ENCODE measurements at regions not wholly inside any gene's neighbourhood (a gene's known extent, or its start where the extent isn't known, plus 50 kb on each side); places are given as distances from the start of the nearest gene placed in this dataset.

GRCh38 chr22:20656516-20656901 is 117.4 kb upstream of the SERPIND1 start:
- no peaks in the 10 kb centered on the region for H3K36me3 ChIP-seq (replicated peaks; ENCODE audit: low read depth, low read length)
- no peak overlapping the region for H3K27ac ChIP-seq (ENCODE audit: low read length)
- TF ChIP-seq, protein P1, sequence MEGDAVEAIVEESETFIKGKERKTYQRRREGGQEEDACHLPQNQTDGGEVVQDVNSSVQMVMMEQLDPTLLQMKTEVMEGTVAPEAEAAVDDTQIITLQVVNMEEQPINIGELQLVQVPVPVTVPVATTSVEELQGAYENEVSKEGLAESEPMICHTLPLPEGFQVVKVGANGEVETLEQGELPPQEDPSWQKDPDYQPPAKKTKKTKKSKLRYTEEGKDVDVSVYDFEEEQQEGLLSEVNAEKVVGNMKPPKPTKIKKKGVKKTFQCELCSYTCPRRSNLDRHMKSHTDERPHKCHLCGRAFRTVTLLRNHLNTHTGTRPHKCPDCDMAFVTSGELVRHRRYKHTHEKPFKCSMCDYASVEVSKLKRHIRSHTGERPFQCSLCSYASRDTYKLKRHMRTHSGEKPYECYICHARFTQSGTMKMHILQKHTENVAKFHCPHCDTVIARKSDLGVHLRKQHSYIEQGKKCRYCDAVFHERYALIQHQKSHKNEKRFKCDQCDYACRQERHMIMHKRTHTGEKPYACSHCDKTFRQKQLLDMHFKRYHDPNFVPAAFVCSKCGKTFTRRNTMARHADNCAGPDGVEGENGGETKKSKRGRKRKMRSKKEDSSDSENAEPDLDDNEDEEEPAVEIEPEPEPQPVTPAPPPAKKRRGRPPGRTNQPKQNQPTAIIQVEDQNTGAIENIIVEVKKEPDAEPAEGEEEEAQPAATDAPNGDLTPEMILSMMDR (IDR thresholded peaks at IDR 0.05; ENCODE audit: low read depth, low read length) = no peak
- no peak for TF ChIP-seq EZH2phosphoT487 (IDR thresholded peaks at IDR 0.05; ENCODE audit: low read depth)
- H3K79me2 ChIP-seq (ENCODE audit: low read length) = no peaks in the 10 kb centered on the region
- no peaks in the 10 kb centered on the region for H3K4me1 ChIP-seq (ENCODE audit: low read length)
- no peak overlapping the region for H3K4me3 ChIP-seq (ENCODE audit: low read length)
- H3K9ac ChIP-seq (ENCODE audit: low read length) = no peak overlapping the region
- peaks cover 28% of the 10 kb centered on the region for H3K27me3 ChIP-seq (ENCODE audit: low read depth, low read length)
- H2AFZ ChIP-seq (ENCODE audit: low read depth, low read length) = no peak overlapping the region
- H3K4me2 ChIP-seq (ENCODE audit: low read length) = no peak overlapping the region
- H3K9me3 ChIP-seq (ENCODE audit: insufficient read depth, low read length) = no peaks in the 10 kb centered on the region
- 0 out of 2 replicates have a peak, but pooled peaks cover 3% of the 10 kb centered on the region for H4K20me1 ChIP-seq (ENCODE audit: insufficient read depth, low read length)

DNA sequence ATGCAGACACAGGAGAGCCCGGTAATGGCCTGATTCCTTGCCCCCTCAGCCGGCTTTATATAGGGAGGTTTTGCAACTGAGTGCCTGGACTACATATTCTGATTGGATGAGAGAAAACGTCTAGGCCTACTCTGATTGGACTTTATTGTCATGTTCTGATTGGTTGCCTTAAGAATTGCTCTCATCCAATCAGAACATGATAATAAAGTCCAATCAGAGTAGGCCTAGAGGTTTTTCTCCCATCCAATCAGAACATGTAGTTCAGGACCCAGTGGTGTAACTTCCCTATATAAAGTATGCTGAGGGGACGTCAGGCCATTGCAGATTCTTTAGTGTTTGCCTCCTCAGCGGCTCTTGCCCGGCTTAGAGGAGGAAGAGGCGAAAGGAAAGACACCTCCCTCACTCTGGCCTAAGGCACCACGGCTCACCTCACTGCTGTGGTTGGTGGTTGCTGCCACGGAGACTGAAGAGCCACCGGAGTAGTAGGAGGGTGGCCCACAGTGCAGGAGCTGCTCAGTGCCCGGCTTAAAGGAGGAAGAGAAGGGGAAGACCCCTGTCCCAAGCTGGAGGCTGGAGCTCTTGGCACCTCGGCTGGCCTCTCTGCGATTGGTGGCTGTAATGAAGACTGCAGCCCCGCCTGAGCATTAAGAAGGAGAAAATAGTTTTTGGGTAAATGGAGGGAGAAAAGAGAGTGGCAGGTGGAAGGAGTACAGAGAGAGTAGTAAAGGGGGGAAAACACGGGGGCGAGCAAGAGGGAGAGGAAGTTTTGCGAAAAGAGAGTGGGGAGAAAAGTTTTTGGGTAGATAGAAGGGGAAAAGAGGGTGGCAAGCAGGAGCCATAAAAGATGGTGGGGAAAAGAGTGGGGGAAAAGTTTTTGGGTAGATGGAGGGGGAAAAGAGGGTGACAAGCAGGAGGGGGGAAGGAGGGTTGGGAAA is 116.7 kb upstream of the SERPIND1 start:
- Histone ChIP-seq H2AFZ (ENCODE audit: low read depth, low read length) (no peak overlapping the region), H3K9me3 (ENCODE audit: insufficient read depth, low read length) (no peaks in the 10 kb centered on the region), H3K4me2 (ENCODE audit: low read length) (no peak overlapping the region), H3K4me1 (ENCODE audit: low read length) (no peaks in the 10 kb centered on the region), H3K79me2 (ENCODE audit: low read length) (no peaks in the 10 kb centered on the region), H3K9ac (ENCODE audit: low read length) (no peak overlapping the region), H3K27me3 (ENCODE audit: low read depth, low read length) (peaks cover 28% of the 10 kb centered on the region), H3K36me3 (replicated peaks; ENCODE audit: low read depth, low read length) (no peaks in the 10 kb centered on the region), H3K27ac (ENCODE audit: low read length) (no peak overlapping the region), H3K4me3 (ENCODE audit: low read length) (no peak overlapping the region), H4K20me1 (ENCODE audit: insufficient read depth, low read length) (0 out of 2 replicates have a peak, but pooled peaks cover 3% of the 10 kb centered on the region)
- no peak for TF ChIP-seq EZH2phosphoT487 (IDR thresholded peaks at IDR 0.05; ENCODE audit: low read depth)
- TF ChIP-seq, protein P1 (IDR thresholded peaks at IDR 0.05; ENCODE audit: low read depth, low read length) = no peak

All from OCI-LY3 (cell line).